Natural killer cell treated with Interleukin-12 subunit alpha and Interleukin-12 subunit beta and Interleukin-15 and Interleukin-18, amount 100 ng/mL, for 72 hours (primary cell): ENCODE measurements at regions not wholly inside any gene's neighbourhood (a gene's known extent, or its start where the extent isn't known, plus 50 kb on each side); places are given as distances from the start of the nearest gene placed in this dataset.
A peak's percentile ranks its signal among the peaks of the same experiment; 100 is the strongest.
"Not testable (repeated sequence)": the region's sequence is repeated elsewhere in the genome, so short reads cannot be mapped to it uniquely, and the experiment has no call there.

Experiments used
- ATAC-seq, 2 donors: fragments of 150-1000 bp; cut with Tn5 transposase in 1 of 2; sonication (Bioruptor Pico), chemical (Tn5 transposase) in 1 of 2; 2 replicates each; pipeline ENCODE4 v1.10.0; 2021
- DNase-seq: peaks from one replicate; pipeline ENCODE4 v3.0.0; 2022; ENCODE audit warnings: low spot score
- H3K27ac Mint-ChIP-seq, 2 donors: 1 replicate in 1 of 2; 2 replicates in 1 of 2; pipeline ENCODE4 v1.8.0; 2022; ENCODE audit warnings: mixed read lengths in 2 of 2, mild to moderate bottlenecking in 1 of 2, moderate library complexity in 1 of 2
- H3K27me3 Mint-ChIP-seq, 2 donors: 1 replicate in 1 of 2; 2 replicates in 1 of 2; pipeline ENCODE4 v1.8.0; 2022; ENCODE audit warnings: mixed read lengths in 2 of 2
- H3K36me3 Mint-ChIP-seq: one replicate; pipeline ENCODE4 v1.8.0; 2022; ENCODE audit warnings: mixed read lengths
- H3K4me1 Mint-ChIP-seq, 2 donors: 1 replicate in 1 of 2; 2 replicates in 1 of 2; pipeline ENCODE4 v1.8.0; 2022; ENCODE audit warnings: low read depth in 2 of 2, mixed read lengths in 2 of 2, mild to moderate bottlenecking in 1 of 2
- H3K4me3 Mint-ChIP-seq: one replicate; pipeline ENCODE4 v1.8.0; 2022; ENCODE audit warnings: mixed read lengths
- H3K9me3 Mint-ChIP-seq: 2 replicates; pipeline ENCODE4 v1.8.0; 2022; ENCODE audit warnings: mixed read lengths

DNA sequence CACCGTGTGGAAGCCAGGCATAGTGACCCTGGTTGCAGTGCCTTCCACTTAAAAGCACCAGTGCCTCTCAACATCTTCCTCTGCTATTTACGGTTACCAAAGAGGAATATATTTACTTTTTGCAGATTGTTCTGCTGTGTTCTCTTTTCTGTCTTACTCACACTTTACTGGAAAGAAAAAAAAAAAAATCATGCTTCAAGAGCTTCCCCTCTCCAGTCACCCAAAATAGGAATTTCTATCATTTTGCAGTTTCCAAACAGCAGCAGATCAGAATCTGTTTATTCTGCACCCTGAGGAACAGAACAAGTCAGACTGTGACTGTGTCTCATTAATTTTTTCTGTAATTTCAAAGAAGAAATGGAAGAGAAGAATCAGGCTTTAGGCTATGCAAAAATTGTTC, 96.1 kb downstream of the KCNJ2 start:
- Mint-ChIP-seq H3K9me3 (peaks cover 6% of the 10 kb centered on the region), H3K4me3 (no peak overlapping the region), H3K4me1 (no peaks in the 10 kb centered on the region), H3K27ac (no peak overlapping the region), H3K36me3 (no peaks in the 10 kb centered on the region), H3K27me3 (no peaks in the 10 kb centered on the region)
- ATAC-seq: no peak
- no peak for DNase-seq

DNA sequence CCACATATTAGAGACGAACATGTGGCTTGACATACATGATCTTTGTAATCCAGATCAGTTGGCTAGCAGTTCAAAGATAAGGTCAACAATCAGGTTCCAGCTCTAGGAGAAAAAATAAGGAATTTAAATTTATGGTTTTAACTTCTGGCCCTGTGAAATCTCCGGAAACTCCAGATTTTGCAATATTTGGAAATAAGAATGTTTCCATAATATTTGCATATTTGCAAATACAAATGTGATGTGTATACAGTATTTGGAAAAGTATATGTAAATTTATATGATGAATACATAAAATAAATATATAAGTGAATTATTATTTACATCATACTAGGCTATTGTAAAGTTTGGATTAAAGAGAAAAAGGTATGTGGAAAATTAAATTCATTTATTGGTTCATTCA, 97.1 kb downstream of the KCNJ2 start:
- Mint-ChIP-seq H3K27ac (no peak overlapping the region), H3K4me1 (no peaks in the 10 kb centered on the region), H3K4me3 (no peak overlapping the region), H3K27me3 (no peaks in the 10 kb centered on the region), H3K9me3 (peaks cover 6% of the 10 kb centered on the region), H3K36me3 (no peaks in the 10 kb centered on the region)
- DNase-seq (no peak), ATAC-seq (no peak)

DNA sequence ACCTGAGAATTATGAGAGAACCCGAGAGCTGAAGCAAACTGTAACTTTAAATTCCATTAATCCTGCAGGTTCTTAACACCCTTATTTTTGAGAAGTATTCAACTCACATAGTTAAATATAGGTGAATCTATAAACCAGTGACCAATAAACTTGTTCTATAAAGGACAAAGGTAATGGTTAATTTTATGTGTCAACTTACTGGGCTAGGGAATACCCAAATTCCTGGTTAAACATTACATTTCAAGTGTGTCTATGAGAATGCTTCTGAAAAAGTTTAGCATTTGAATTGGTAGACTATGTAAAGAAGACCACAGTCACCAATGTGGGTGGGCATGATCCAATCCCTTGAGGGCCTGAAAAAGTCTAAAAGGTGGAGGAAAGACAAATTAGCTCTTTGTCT, 99.1 kb downstream of the KCNJ2 start:
- no peak for DNase-seq
- Mint-ChIP-seq H3K4me3 (no peak overlapping the region), H3K27ac (no peak overlapping the region), H3K9me3 (peaks cover 6% of the 10 kb centered on the region), H3K36me3 (no peaks in the 10 kb centered on the region), H3K4me1 (no peaks in the 10 kb centered on the region), H3K27me3 (no peaks in the 10 kb centered on the region)
- ATAC-seq: no peak

DNA sequence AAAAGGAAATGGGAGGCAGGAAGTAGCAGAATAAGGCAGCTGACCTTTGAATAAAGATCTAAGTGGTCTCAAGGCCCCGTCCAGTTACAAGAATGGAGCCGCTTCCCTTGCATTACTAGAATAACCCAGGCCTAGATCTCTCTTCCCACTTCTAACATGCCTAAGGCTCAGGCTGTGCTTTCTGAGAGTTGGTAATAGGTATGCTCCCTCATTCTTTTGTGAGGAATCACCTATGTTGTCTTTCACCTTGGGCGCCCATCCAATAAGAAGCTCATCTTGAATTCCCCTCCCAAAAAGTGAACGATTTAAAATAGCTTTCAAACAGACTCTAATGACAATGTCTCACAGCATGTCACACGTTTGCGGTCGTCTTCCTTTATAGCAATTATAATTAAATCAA, 101.2 kb downstream of the KCNJ2 start:
- ATAC-seq: no peak
- H3K9me3 Mint-ChIP-seq: no peaks in the 10 kb centered on the region

DNA sequence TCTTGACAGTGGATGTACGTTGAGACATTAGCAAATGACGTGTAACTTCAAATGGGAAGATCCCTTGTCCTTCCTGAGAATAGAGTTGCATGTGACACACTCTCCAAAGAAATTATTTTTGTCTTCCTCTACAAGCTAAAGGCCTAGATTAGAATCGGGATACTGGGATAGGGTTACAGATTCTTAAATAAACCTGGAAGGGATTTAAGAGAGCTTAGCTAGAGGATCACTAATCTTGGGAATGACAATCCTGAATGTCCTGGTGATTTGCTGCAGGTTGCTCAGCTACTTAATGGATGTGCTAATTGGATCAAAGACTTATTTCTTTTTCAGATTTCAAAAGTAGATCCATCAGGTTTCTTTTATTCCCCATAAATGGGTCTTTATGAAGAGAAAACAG, 101.9 kb downstream of the KCNJ2 start:
- no peak for DNase-seq
- no peaks in the 10 kb centered on the region for H3K27me3 Mint-ChIP-seq

More for the DNA sequence above, 101.2 kb downstream of the KCNJ2 start:
- no peak overlapping the region for H3K4me3 Mint-ChIP-seq
- no peaks in the 10 kb centered on the region for H3K4me1 Mint-ChIP-seq
- H3K36me3 Mint-ChIP-seq: no peaks in the 10 kb centered on the region
- no peak overlapping the region for H3K27ac Mint-ChIP-seq
- DNase-seq: no peak
- no peaks in the 10 kb centered on the region for H3K27me3 Mint-ChIP-seq

DNA sequence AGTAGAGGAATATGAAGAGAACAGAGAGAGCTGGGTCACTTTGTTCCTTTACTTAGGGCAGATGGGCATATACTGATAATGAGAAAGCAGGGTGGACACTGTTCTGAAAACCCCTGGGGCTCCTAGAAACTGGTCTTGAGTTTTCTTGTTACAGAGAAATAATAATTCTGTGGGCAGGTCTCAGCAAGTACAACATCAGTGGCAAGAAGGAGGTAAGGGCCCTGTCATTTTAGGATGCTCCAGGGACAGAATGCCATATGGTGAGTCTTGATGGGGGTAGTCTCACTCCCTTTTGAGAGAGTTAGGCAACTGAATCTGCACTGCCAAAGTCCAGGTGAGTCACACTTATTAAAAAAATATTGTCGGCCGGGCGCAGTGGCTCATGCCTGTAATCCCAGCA, 102.3 kb downstream of the KCNJ2 start:
- Mint-ChIP-seq H3K27me3 (no peaks in the 10 kb centered on the region), H3K4me3 (no peak overlapping the region), H3K36me3 (no peaks in the 10 kb centered on the region), H3K27ac (no peak overlapping the region), H3K9me3 (no peaks in the 10 kb centered on the region), H3K4me1 (no peaks in the 10 kb centered on the region)
- DNase-seq (no peak), ATAC-seq (no peak)

More for the DNA sequence above, 101.9 kb downstream of the KCNJ2 start:
- Mint-ChIP-seq H3K9me3 (no peaks in the 10 kb centered on the region), H3K4me1 (no peaks in the 10 kb centered on the region), H3K27ac (no peak overlapping the region), H3K4me3 (no peak overlapping the region), H3K36me3 (no peaks in the 10 kb centered on the region)
- ATAC-seq: no peak

DNA sequence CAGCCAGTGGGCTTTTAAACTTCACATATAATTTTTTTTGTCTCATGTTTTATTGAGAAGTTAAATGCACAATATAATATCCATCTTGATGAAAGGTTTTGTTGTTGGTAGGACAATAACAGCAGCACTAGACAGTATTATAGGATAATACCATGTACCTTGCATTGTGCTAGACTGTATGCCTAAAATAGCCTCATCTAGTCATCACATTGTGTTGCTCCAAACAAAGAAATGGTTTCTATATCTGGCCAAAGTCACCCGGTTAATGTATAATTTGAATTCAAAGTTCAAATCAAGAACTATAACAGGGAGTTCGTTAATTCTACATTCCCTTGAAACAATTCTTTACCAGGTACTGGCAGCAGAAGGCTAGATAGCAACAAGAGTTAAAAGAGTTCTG, 104.9 kb downstream of the KCNJ2 start:
- Mint-ChIP-seq H3K4me1 (no peaks in the 10 kb centered on the region), H3K27me3 (no peaks in the 10 kb centered on the region), H3K4me3 (no peak overlapping the region), H3K27ac (no peak overlapping the region), H3K9me3 (no peaks in the 10 kb centered on the region), H3K36me3 (no peaks in the 10 kb centered on the region)
- DNase-seq: no peak
- no peak for ATAC-seq

DNA sequence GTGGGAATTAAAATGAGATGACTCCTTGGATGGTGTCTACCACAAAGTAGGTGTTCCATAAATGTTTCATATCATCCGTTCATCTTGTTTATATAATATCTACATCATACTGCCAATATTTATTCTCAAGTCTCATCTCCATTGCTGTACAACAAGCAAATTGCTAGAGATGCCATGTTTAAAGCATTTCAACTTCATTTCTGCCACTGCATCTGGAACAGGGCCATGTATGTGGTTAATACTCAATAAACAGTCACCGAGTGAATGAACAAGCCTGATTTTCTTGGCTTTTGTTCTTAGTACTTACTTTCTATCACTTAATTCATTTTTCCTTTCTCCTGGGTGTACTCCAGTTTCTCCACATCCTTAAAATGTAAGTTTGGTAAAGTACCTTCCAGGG, 107.6 kb downstream of the KCNJ2 start:
- Mint-ChIP-seq H3K36me3 (no peaks in the 10 kb centered on the region), H3K27me3 (no peaks in the 10 kb centered on the region), H3K4me1 (no peaks in the 10 kb centered on the region), H3K4me3 (no peak overlapping the region), H3K27ac (no peak overlapping the region), H3K9me3 (no peaks in the 10 kb centered on the region)
- DNase-seq (no peak), ATAC-seq (no peak)

DNA sequence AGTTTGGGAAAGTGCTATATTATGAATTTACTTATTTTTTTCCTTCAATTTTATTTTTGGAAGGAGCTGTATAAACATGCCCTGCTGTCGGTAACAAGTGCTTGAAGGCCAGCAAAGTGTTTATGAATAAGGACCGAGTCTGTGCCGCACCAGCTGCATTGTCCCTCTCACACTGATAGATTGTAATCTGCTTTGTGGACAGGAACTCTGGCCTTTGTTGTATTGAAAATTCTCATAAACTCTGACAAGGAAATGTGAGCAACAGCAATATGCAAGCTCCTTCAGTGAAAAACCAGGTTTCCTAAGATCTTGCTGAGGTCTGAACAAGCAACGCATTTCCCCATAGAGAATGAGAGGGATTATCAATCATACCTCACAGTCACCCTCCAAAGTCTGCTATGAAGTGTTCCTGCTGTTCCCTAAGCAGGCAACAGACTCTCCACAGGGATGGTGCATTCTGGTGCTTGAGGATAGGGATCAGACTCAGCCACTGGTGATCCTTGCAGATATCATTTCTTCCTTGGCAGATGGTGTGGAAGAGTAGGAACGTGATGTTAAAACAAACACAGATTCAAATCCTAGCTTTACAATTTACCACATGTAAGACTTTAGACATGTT, 109.6 kb downstream of the KCNJ2 start:
- Mint-ChIP-seq H3K27me3 (no peaks in the 10 kb centered on the region), H3K9me3 (no peaks in the 10 kb centered on the region), H3K36me3 (no peaks in the 10 kb centered on the region), H3K27ac (no peak overlapping the region), H3K4me1 (no peaks in the 10 kb centered on the region), H3K4me3 (no peak overlapping the region)
- DNase-seq: no peak
- no peak for ATAC-seq

DNA sequence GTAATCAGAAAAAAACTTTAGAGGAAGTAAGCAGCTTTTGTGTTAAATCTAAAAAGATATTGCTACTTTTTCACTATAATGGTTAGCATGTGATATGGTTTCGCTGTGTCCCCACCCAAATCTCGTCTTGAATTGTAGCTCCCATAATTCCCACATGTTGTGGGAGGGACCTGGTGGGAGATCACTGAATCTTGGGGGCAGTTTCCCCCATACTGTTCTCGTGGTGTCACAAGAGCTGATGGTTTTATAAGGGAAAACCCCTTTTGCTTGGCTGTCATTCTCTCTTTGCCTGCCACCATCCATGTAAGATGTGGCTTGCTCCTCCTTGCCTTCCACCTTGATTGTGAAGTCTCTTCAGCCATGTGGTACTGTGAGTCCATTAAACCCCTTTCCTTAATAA, 117.1 kb downstream of the KCNJ2 start:
- no peak overlapping the region for H3K4me3 Mint-ChIP-seq
- no peaks in the 10 kb centered on the region for H3K4me1 Mint-ChIP-seq
- H3K27ac Mint-ChIP-seq: no peak overlapping the region
- ATAC-seq: no peak
- DNase-seq: no peak
- H3K27me3 Mint-ChIP-seq: no peaks in the 10 kb centered on the region
- H3K36me3 Mint-ChIP-seq: peaks cover 4% of the 10 kb centered on the region
- H3K9me3 Mint-ChIP-seq: peaks cover 3% of the 10 kb centered on the region

DNA sequence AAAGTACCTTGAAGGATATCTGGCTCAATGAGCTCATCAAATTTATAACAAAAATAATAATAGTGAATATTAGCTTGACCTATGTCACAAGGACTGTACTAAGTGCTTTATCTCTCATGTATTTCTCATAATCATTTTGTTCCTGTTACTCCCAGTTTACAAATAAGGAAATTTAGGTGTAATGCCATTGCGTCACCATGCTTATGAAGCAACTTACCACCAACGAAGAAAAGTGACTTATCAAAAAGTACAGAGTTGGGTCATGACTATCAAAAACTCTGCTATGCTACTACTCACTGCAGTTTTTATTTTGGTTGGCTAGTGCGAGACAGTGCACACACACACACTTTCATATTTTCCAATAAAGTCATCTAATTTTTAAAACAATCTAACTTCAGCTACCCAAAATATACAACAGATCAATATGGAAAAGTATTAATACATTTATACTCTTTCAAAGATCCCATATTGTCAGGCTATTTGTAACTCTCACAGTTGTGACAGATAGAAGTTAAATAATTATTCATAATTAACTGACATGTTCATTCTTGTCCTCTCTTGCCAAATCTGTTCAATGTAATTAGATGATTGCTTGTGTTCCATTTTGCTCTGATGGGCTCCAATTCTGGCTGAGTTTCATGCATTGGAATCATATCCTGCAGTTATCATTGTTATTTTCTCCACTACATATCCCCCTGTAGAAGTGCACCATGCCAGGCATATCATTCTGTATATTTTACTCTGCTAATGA, 119.4 kb downstream of the KCNJ2 start:
- no peak for DNase-seq
- ATAC-seq: no peak

DNA sequence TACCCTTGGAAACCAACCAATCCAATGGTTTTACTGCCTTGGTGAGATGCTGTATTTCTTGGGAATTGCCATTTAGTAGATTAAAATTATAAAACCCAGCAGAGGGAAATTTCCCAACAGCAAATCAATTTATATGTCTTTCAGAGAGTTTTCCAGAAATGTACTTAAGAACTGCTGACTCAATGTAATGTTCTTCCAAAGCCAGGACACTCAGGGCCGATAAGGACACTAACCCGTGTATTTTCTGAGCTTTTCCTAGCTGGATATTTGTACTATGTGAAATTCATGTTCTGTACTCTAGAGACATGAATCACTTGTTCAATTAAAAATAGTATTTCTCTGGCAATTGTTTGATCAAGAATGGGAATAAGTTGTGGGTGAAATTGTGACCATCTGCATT, 121.4 kb downstream of the KCNJ2 start:
- Mint-ChIP-seq H3K27me3 (no peaks in the 10 kb centered on the region), H3K27ac (no peak overlapping the region), H3K4me1 (no peaks in the 10 kb centered on the region), H3K9me3 (peaks cover 8% of the 10 kb centered on the region), H3K36me3 (no peaks in the 10 kb centered on the region), H3K4me3 (no peak overlapping the region)
- ATAC-seq: no peak
- no peak for DNase-seq

More for the DNA sequence above, 119.4 kb downstream of the KCNJ2 start:
- H3K9me3 Mint-ChIP-seq: peaks cover 6% of the 10 kb centered on the region
- H3K36me3 Mint-ChIP-seq: peaks cover 4% of the 10 kb centered on the region
- H3K4me3 Mint-ChIP-seq: no peak overlapping the region
- H3K4me1 Mint-ChIP-seq: no peaks in the 10 kb centered on the region
- H3K27me3 Mint-ChIP-seq: no peaks in the 10 kb centered on the region
- no peak overlapping the region for H3K27ac Mint-ChIP-seq

DNA sequence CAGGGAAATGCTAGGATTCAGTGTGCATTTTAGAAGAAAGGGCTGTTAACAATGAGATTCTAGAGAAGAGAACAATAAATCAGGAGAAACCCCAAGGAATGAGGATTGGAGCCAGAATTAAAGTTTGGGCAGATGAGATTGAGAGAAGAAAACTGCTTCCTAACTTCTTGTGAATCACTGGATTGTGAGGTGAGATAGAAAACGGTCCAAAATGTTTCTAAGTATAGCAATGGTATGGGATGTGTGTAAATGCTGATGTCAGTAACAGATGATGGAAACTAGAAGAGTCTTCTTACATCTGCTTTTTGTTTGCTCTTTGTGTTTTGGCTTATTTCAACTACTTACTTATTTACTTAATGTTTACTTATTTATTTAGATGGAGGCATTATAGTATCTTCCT, 123.0 kb downstream of the KCNJ2 start:
- Mint-ChIP-seq H3K36me3 (no peaks in the 10 kb centered on the region), H3K4me3 (no peak overlapping the region), H3K4me1 (no peaks in the 10 kb centered on the region), H3K27ac (no peak overlapping the region), H3K9me3 (peaks cover 11% of the 10 kb centered on the region), H3K27me3 (no peaks in the 10 kb centered on the region)
- no peak for DNase-seq
- ATAC-seq: no peak

DNA sequence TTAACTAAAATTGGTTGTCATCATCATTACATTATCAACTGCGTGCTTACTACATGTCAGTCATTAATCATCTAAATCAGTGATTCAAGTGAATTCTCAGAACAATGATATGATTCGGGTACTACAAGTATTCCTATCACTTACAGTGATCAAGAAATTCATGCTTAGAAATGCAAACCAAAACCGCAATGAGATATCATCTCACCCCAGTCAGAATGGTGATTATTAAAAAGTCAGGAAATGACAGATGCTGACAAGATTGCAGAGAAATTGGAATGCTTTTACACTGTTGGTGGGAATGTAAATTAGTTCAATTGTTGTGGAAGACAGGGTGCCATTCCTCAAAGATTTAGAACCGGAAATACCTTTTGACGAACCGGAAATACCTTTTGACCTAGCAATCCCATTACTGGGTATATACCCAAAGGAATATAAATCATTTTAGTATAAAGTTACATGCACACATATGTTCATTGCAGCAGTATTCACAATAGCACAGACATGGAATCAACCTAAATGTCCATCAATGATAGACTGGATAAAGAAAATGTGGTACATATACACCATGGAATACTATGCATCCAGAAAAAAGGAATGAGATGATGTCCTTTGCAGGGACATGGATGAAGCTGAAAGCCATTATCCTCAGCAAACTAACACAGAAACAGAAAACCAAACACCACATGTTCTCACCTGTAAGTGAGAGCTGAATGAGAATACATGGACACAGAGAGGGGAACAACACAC, 124.4 kb downstream of the KCNJ2 start:
- H3K27me3 Mint-ChIP-seq, DNase-seq, H3K4me3 Mint-ChIP-seq, ATAC-seq, H3K36me3 Mint-ChIP-seq, H3K4me1 Mint-ChIP-seq: not testable (repeated sequence)
- Mint-ChIP-seq H3K9me3 (peaks cover 11% of the 10 kb centered on the region), H3K27ac (peak overlapping the region in 1 of 2 donors; percentile 40)
